Endothelial cell (in vitro differentiated cells): ENCODE measurements at regions not wholly inside any gene's neighbourhood (a gene's known extent, or its start where the extent isn't known, plus 50 kb on each side); places are given as distances from the start of the nearest gene placed in this dataset.

Source experiments
- DNase-seq: peaks from one replicate; pipeline ENCODE4 v3.0.0; 2021; ENCODE audit warnings: low spot score
- H3K27ac Mint-ChIP-seq: one replicate; pipeline ENCODE4 v1.8.0; 2021; ENCODE audit warnings: mixed read lengths, inconsistent platforms; ENCODE audit not compliant: unreplicated experiment
- H3K27me3 Mint-ChIP-seq: one replicate; pipeline ENCODE4 v1.8.0; 2021; ENCODE audit warnings: mild to moderate bottlenecking, moderate library complexity, mixed read lengths, inconsistent platforms; ENCODE audit not compliant: unreplicated experiment
- H3K36me3 Mint-ChIP-seq: one replicate; pipeline ENCODE4 v1.8.0; 2021; ENCODE audit warnings: mild to moderate bottlenecking, low read depth, mixed read lengths, inconsistent platforms; ENCODE audit not compliant: unreplicated experiment
- H3K4me1 Mint-ChIP-seq: one replicate; pipeline ENCODE4 v1.8.0; 2021; ENCODE audit warnings: mild to moderate bottlenecking, mixed read lengths, inconsistent platforms; ENCODE audit not compliant: unreplicated experiment
- H3K4me3 Mint-ChIP-seq: one replicate; pipeline ENCODE4 v1.8.0; 2021; ENCODE audit warnings: mild to moderate bottlenecking, mixed read lengths, inconsistent platforms; ENCODE audit not compliant: unreplicated experiment
- H3K9me3 Mint-ChIP-seq: one replicate; pipeline ENCODE4 v1.8.0; 2021; ENCODE audit warnings: mixed read lengths, inconsistent platforms; ENCODE audit not compliant: unreplicated experiment
- TF ChIP-seq, protein P1 (sequence below): fragments of 200-600 bp; sonication (generic); IDR thresholded peaks from one replicate; pipeline ENCODE4 v1.5.0; 2021; ENCODE audit warnings: antibody characterized with exemption; ENCODE audit not compliant: unreplicated experiment

DNA sequence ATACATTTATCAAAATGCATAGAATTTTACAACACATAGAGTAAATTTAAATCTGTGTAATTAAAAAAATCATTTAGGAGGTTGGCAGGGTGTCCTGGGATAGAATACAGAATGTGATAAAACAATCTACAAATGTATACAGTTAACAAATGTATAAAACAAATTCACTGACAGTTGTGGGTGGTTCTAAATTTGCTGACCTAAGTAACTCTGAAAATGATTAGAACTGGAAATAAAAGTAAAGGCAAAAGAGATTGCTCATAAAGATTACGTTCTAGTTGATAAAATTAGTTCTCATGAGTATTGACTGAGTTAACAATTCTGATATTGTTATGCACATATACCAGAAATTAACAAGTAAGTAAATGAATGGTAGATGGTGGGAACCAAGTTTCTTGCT lies 1827.3 kb upstream of the FLRT2 start:
- H3K9me3 Mint-ChIP-seq: no peaks in the 10 kb centered on the region
- H3K27me3 Mint-ChIP-seq: no peaks in the 10 kb centered on the region
- TF ChIP-seq, protein P1, sequence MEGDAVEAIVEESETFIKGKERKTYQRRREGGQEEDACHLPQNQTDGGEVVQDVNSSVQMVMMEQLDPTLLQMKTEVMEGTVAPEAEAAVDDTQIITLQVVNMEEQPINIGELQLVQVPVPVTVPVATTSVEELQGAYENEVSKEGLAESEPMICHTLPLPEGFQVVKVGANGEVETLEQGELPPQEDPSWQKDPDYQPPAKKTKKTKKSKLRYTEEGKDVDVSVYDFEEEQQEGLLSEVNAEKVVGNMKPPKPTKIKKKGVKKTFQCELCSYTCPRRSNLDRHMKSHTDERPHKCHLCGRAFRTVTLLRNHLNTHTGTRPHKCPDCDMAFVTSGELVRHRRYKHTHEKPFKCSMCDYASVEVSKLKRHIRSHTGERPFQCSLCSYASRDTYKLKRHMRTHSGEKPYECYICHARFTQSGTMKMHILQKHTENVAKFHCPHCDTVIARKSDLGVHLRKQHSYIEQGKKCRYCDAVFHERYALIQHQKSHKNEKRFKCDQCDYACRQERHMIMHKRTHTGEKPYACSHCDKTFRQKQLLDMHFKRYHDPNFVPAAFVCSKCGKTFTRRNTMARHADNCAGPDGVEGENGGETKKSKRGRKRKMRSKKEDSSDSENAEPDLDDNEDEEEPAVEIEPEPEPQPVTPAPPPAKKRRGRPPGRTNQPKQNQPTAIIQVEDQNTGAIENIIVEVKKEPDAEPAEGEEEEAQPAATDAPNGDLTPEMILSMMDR: no peak
- no peak overlapping the region for H3K27ac Mint-ChIP-seq
- H3K4me3 Mint-ChIP-seq: no peak overlapping the region
- H3K36me3 Mint-ChIP-seq: no peaks in the 10 kb centered on the region
- no peaks in the 10 kb centered on the region for H3K4me1 Mint-ChIP-seq
- DNase-seq: no peak

GRCh38 chr14:83706231-83706954 lies 1823.6 kb upstream of the FLRT2 start:
- no peaks in the 10 kb centered on the region for H3K9me3 Mint-ChIP-seq
- DNase-seq: no peak
- TF ChIP-seq, protein P1: no peak
- H3K27ac Mint-ChIP-seq: no peak overlapping the region
- H3K27me3 Mint-ChIP-seq: no peaks in the 10 kb centered on the region
- no peaks in the 10 kb centered on the region for H3K36me3 Mint-ChIP-seq
- no peak overlapping the region for H3K4me3 Mint-ChIP-seq
- no peaks in the 10 kb centered on the region for H3K4me1 Mint-ChIP-seq

GRCh38 chr14:83707056-83707455 lies 1822.9 kb upstream of the FLRT2 start:
- no peak overlapping the region for H3K27ac Mint-ChIP-seq
- no peaks in the 10 kb centered on the region for H3K36me3 Mint-ChIP-seq
- H3K4me1 Mint-ChIP-seq: no peaks in the 10 kb centered on the region
- DNase-seq: no peak
- no peaks in the 10 kb centered on the region for H3K9me3 Mint-ChIP-seq
- H3K27me3 Mint-ChIP-seq: no peaks in the 10 kb centered on the region
- TF ChIP-seq, protein P1: no peak
- no peak overlapping the region for H3K4me3 Mint-ChIP-seq

GRCh38 chr14:83709116-83709515 lies 1820.8 kb upstream of the FLRT2 start:
- no peak for DNase-seq
- H3K36me3 Mint-ChIP-seq: no peaks in the 10 kb centered on the region
- H3K27ac Mint-ChIP-seq: no peak overlapping the region
- no peaks in the 10 kb centered on the region for H3K9me3 Mint-ChIP-seq
- no peaks in the 10 kb centered on the region for H3K27me3 Mint-ChIP-seq
- no peak overlapping the region for H3K4me3 Mint-ChIP-seq
- TF ChIP-seq, protein P1: no peak
- H3K4me1 Mint-ChIP-seq: no peaks in the 10 kb centered on the region

DNA sequence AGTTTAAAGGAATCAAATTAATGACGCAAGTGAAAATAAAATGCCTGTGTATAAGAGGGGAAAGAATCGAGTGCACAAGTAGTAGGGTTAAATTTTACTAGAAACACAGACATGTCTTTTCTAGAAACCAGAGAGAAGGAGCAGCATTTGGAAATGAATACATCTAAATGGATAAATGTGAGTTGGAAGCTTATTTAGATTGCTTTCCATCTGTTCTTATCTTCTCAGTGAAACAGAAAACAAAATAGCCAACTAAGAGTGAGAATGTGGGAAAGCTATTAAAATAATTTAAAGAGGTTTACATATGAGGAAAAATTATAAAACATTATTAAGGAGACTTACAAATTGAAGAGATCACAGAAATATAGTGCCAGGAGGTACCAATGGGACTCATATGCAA lies 1818.9 kb upstream of the FLRT2 start:
- Mint-ChIP-seq H3K4me1 (no peaks in the 10 kb centered on the region), H3K27ac (no peak overlapping the region), H3K36me3 (no peaks in the 10 kb centered on the region), H3K4me3 (no peak overlapping the region), H3K27me3 (no peaks in the 10 kb centered on the region), H3K9me3 (no peaks in the 10 kb centered on the region)
- no peak for DNase-seq
- TF ChIP-seq, protein P1: no peak
